ENCODE measurements at regions not wholly inside any gene's neighbourhood (a gene's known extent, or its start where the extent isn't known, plus 50 kb on each side); places are given as distances from the start of the nearest gene placed in this dataset.

DNA sequence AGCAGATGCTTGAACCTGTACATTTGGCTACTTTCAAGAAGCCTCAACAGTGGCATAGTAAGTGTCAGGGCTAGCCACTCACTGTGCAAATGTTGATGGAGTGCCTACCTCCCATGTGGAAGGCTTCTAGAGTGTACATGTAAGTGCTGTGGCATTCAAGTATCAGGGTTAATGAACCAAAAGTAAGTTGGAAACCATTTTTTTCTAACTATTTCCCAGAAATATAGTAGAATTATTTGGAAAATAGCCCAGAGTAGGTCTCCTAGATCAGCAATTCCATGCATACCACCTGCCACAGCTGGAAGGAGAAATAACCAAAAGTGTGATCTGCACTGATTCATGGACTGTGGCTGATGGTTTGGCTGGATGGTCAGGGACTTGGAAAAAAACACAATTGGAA, 53.3 kb downstream of the FOXD1 start:
- DNase-seq = no peak

DNA sequence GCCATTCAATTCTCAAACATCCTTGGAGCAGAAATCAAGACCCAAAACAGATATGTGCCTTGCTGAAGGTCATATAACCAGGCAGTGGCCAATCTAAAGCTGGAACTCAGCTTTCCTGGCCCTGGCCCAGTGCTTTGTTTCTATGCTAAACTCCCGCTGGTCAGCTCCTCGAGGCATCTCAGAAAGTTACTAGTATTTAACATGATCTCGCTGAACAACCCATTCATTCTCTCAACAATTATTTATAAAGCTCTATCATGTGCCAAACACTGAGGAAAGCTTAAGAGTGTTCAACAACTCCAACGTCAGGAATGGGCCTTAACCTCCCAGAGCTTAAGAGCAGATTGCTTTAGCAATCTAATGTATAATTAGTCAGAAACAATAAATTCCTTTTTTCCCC, 54.0 kb downstream of the FOXD1 start:
- no peak for DNase-seq

DNA sequence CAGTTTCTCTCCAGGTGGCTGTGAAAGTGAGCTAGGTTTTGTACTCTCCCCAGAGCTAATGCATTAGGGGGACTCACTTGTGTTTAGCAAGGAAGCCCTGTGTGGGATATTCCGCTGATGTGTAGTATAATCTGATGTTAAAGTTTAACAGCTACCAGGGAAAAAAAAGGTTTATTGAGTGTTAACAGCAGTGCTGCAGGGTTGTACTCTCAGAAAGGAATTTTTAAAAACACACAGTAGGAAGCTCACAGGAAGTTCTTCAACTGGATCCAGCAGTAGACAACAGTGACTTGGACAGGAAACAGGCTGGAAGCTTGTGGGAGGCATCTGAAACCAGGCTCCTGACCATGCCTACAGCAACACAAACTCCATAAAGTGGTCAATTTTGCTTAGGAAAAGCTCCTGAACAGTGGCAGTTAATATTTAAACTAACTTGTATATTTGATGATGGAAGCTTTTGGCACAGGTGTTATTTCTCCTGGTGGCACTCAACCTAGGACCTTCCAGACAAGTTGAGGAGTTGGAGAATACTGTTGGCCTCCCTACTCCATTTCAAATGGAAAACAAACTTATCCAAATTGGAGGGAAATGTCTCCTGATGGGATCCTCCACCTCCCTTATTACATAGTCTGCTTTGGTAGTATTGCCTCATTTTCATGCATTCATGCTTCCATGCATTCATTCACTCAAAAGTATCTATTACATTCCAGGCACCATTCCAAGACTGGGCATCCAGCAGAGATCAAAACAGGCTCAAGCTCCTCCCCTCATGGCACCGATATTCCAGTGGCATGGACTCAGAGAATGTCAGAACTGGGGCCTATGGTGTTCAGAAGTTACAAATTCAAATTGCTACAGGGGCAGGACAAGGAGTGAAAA, 54.7 kb downstream of the FOXD1 start:
- DNase-seq = no peak

DNA sequence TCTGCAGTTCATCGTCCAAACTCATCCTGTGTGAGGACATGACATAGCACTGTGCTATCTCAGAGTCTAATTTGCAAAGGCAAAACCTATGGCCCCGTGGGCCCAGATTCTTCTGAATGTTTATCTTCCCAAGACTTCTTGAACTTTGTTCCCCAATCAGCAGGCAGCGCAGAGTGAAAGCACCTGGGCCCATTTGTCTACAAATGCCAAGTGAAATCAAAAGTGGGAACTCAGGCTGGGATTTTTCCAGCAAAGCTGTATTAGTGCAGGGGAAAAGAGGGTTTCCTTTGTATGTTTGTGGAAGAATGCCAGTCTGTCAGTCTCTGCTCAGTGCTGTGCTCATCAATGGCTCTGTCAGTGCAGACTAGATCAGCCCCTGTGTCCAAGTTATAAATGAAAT, 55.8 kb downstream of the FOXD1 start:
- no peak for DNase-seq

DNA sequence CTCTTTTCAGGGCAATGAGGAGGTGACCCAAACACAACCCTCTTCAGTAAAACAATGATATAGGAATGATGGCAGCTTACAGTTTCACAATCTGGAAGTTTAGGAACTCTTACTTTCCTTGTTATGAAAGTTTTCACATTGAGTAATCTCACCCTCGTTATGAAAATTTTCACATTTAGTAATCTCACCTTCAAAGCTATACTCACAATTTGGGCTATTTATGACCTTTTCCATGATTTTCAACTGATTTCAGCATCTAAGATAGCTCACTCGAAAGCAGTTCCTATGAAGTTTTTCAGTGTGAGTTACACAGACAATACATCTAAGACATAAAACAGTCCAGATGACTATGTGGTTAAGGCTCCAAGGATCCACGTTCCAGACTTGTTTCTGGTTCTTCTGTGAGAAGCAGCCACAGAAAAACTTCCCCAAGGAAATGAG, 57.1 kb downstream of the FOXD1 start:
- no peak for DNase-seq

DNA sequence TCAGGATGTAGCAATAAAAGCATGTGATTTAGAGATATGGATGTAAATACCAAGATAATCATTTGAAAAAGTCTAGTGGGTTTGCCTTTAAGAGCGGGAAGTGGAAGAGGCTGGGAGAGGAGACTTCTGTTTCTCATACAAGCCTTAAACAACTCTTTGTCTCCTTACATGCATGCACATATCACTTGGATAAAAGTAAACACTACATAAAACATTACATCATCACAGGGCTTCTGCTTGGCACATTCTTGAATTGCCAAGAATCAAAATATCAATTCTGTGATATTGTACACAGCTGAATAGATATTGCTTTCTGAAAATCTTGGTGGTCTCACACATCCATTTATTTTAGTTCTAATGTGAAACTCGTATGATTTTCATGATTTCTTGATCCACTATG, 57.6 kb downstream of the FOXD1 start:
- no peak for DNase-seq

DNA sequence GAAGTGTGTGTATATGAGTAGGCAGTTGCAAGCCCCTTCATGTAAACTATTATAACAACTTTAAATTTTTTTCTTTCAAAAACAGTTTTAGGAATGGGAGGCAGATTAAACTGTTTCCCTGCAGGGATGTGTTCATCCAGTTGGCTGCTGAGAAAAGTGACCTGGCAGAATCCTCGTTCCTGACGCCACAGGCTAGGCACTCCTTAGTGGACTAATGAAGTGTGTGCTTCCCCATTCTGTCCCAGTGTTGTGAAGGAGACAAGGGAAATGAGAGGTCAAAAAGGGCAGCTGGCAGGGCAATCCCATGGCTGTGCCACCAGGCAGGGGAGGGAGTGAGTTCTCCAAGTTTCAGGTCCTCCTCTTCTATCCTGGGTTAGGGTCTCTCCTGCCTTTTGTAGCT, 59.8 kb downstream of the FOXD1 start:
- DNase-seq = no peak

DNA sequence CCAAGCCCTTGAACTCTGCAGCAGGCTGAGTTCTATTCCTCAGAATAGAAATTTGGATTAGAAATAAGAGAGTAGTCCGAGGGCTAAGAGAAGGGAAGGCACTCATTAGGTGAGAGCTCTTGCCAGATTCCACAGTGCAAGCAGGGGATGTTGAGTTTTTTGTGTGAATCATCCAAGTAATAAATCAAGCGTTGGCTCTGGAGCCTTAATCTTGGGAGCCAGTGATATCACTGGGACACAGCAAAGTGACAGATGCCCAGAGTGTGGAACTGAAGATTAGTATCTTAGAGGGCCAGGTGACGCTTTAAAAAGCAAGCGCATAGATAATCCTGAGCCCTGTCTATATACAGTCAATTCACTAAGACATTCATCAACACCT, 60.3 kb downstream of the FOXD1 start:
- DNase-seq = no peak

DNA sequence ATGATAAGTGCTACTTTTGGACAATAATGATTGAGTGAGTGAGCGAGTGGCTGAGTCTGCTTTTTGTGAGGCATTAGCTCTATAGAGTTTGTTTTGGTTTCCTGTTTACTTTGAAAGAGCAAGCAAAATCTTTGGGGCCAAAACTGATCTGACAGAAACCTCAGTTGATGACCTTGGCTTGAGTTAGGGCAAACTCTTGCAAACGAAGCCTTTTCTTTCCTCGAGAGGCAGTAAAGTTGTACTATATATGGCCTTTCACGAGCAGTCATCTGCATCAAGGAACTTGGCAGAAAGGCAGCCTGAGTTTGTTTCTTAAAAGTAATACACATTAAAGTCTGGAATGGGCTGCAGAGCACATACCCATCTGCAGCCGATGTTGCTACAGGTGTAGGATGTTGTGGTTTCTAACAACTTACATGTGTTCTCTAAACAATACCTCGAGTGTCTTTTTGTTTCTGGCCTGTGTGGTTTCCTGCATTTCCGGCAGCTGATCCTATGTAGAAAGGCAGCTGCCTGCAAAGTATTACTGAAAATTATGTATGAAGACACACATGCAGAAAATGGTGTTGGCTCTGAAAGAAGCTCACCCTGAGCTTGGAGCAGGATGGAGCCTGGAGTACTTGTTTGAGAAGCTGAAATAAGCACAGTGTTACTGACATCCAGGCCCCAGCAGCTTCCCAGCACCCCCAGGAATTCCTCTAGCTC, 60.8 kb downstream of the FOXD1 start:
- peak; percentile 50 for DNase-seq

DNA sequence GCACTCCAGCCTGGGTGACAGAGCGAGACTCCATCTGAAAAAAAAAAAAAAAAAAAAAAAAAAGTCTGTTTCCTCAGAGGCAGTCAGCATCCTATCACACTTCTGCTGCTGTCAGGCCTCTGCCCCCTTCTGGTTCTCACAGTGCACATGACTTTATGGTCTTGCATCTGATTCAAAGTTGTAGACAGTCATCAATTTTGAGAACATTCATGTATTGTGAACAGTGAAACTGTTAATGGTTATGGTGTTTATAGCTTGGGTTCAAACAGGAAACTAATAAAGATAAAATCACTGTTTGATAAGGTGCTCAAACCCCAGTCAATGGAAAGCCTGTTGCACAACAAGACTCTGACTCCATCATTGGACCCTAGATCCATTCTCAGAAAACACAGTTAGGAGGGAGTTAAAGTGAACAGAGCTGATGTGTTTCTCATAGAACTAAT, 61.4 kb downstream of the FOXD1 start:
- peak; percentile 26 for DNase-seq

DNA sequence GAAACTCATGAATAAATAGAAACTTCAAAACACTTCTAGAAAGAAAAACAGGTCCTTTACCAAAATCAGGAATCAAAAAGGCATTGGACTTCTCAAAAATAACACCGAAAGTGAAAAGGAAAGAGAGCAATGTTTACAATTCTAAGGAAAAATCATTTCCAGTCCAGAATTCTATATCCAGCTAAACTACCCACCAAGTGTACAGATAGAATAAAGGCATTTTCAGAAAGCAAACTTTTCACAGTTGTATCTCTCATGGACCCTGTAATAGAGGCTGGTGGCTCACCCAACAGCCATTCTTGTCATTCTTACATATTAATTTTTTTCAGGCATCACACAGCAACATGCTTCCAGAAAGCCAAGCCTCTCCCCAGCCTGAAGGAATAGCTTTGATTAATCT, 63.7 kb downstream of the FOXD1 start:
- DNase-seq = no peak

DNA sequence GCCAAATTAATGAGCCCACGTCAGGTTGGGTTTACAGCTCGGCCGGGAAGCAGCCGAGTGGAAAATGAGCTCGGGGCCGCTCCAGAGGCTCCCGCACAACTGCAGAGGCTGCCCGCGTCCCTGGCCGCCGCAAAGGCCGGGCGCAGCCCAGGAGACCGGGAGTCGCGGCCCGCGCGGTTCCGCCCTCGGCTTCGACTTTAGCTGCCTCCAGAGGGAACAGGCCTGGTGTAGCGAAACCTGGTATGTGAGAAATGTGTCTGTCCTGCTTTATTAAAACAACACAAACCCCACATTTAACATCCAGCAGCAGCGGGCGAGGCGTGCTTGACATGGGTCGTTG, 66.2 kb downstream of the FOXD1 start:
- DNase-seq = no peak

DNA sequence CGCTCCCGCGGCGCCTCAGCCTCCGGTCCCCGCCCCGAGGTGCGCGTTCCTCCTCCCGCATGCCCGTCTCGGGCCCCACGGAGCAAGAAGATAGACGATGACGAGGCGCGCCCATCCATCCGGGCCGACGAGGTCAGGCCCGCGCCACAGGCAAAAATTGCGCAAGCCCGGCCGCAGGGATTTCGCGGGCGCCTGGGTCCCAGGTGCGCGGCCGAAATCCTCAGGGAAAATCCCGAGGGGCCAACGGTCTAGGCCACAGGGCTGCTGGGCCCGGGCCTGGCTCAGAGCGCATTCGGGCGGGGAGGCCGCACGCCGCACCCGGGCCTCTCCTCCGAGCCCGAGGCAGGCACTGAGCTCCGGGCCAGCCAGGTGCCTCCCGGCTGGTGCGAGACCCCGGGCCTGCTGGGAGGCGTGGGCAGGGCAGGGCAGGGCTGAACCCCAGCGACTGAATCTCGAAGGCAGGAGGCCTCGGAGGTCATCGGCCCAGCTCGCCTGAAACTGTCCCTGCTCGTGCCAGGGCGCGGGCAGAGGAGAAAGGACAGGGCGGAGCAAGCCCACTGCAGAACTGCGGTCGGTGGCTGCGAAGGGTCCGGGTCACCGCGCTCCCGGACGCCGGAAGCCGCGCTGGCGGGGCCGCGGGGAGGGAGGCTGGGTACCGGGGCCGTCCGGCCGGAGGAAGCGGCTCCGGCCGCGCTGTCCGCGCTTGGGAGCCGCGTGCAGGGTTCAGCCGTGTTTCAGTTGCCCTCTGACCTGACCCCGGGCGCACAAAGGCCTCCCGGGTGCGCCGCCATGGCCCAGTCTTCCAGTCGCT, 66.8 kb downstream of the FOXD1 start:
- DNase-seq = peak; percentile 15

DNA sequence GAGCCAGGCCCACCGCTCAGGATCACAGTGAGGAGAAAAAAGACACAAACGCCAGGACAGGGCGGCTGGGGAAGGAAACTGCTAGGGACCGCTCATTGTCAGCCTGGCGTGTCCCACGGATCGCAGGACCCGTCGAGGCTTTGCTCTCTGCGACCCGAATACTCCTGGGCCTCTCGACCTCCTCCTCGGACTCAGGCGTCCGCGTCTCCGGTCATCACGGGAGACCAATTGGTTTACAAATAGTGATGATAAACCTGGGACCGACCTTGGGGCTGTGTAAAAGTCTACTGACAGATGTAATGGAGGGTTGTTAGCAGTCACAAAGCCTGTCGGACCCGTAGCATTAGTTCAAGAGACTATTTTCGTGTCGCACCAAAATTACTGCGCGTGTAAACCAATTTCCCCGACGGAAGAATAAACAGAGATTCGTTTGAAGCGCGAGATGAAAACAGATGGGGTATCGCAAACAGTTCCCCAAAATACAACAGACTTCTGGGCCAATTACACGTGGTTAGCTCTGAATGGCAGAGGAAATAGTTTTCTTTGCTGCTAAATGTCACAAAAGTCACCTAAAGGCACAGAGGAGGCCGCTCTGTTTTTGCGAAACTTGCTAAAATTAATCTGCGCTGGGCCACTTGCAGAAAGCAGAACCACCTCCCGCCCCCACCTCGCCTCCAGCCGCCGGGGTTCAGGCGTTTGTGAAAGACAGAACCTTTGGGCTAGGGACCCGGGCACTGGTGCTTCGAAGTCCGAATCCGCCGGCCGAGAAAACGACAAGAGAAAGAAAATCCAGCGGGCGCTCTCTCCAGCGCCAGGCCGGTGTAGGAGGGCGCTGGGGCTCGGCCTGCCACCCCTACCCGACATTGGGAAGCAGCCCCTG, 67.6 kb downstream of the FOXD1 start:
- no peak for DNase-seq

DNA sequence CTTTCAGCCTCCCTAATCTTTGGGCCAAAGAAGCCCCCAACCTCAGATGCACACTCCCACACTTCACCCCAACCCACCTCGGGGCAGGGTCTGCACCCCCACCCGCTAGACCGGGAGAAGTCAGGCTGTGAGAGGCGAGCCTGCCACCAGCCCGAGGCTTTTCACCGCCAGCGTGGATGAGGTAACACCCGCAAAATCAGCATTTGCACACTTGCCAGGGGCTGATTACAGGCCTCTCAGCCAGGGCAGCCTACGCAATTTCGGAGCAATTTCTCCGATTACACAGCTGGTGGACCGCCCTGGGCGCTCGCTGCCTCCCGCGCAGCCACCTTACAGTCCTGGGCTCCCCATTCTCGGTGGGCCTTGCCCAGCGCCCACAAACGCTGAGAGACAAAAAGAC, 68.5 kb downstream of the FOXD1 start:
- DNase-seq = no peak

DNA sequence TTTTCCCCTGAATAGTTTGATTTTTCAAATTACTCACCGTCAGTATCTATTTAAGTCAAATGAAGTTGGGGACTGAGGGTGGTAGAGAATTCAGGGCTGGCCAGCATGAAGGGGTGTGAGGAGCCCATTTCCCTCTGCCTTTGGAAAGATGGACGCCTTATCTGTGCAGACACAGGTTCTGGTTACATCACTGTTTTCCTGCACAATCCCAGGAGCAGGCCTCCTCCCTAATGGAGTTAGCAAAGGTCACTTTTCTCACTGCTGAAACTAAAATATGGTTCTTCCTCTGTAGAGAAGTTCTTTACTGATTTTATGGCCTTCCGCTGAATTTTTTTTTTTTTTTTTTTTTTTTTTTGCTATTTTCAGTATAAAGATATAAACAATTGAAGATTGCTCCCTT, 69.1 kb downstream of the FOXD1 start:
- no peak for DNase-seq

DNA sequence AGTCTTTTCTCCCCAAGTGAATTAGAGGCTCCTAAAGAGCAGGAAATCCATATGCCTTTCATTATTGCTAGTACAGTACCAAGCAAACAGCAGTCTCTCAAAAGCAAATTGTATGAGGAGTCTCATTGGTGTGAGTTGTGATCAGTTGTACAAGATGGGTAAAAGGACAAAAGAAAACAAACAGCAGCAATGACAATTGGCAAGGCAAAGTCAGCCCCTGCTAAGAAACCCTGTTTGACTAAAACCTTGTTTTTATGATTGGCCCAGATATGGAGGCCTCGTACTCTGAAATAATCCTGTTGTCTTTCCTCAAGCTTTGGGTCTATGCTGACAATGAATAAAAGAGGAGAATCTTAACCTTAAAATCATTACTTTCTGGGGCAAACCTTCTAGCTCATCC, 69.8 kb downstream of the FOXD1 start:
- no peak for DNase-seq

DNA sequence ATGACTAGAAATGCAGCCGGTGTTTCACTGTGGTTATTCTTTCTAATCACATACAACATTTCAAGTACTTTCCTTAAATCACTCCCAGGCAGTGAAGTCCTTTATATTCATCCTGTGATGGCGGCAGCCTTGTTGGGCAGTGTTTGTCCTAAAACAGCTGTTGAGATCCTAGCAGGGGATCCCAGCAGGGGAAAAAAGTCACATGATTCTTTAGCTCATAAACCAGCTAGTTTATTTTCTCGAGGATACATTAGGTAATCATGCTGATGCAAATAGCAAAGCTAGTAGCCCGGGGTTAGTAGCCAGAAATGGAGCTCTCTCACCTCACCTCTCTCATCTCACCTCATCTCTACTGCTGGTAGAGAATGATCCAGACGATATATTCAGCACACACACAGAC, 70.5 kb downstream of the FOXD1 start:
- DNase-seq = no peak

DNA sequence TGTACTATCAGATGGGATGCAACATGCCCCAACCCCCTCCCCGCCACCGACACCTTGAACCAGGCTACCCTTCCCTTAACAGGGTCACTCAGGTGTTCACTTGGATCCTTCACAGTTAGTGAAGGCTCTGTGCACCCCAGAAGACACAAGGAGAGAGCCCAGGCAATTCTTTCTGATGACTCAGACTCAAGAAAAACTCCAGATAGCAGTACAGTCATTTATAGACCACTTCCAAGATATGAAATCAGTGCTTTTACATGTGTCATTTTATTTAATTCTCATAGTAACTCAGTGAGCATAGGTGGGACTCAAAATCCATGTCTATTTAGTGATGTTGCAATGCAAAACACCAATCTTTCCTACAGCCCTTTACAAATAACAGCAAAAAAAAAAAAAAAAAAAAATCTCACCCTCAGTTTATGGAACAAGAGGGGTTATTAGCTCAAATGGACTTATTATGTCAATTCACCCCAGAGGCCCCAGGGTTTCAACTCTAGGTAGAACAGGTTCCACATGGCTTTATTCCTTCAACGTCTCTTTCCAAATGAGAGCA, 71.9 kb downstream of the FOXD1 start:
- DNase-seq = no peak

DNA sequence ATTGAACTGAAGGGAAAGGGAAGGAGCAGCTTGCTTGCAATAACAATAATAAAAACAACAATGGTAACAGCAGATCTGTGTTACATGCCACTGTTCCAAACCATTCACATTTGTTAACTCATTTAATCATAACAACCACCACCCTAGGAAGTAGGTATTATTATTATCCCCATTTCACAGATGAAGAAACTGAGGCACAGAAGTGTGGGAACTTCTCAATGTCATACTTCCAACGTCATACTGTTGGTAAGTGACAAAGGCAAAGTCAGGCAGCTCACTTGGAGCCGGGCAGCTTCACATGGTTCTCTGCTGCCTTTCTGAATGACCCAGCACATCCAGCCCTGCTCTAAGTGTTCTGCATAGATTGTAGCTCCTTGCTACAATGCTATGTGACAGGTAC, 72.6 kb downstream of the FOXD1 start:
- DNase-seq = no peak

DNA sequence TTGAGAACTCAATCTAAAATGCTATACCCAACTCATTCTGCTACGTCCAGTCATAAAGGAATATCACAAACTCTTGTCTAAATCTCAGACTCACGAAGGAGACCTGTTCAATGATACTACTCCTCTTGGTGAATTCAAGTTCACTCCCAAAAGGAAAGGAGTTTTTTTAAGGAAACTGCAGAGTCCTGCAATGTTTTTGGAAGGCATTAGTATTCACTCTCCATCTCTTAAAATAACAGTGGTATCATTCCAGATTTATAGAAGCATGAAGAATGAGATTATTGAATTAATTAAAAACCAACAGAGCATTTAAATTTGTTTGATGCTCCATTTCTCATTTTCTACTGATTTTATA, 73.4 kb downstream of the FOXD1 start:
- no peak for DNase-seq

DNA sequence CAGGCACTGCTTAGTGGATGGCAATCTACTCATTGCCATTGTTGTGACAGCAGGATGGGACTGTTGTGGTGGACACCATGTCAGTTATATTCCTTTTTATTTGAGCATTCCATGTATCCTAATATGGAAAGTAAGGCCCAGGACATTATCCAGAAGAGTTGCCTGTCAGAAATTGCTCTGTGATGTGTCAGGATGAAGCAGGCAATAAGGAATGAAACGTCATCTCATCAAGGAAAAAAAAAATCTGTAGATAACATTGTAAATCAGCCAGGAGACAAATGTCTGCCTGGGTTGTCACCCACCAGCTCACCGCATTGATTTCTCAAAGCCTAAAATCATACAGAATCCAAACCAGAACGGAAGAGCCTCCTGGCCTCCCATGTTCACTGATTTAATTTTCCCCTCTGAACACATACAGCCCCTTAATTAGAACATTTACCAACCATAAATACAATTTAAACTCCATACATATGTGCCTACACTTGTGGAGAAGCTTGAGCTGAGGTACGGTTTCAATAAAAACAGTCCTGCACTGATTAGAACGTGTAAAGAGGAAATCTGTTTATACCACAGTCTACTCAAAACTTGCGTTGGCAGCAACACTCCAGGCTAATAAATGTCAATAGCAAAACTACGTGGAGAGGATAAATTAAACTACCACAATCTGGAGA, 73.9 kb downstream of the FOXD1 start:
- DNase-seq = no peak

All from CD4-positive, alpha-beta T cell treated with Interleukin-17A for 4 hours (primary cell).